ENCODE measurements at regions not wholly inside any gene's neighbourhood (a gene's known extent, or its start where the extent isn't known, plus 50 kb on each side); places are given as distances from the start of the nearest gene placed in this dataset.
"Not testable (repeated sequence)": the region's sequence is repeated elsewhere in the genome, so short reads cannot be mapped to it uniquely, and the experiment has no call there.

DNA sequence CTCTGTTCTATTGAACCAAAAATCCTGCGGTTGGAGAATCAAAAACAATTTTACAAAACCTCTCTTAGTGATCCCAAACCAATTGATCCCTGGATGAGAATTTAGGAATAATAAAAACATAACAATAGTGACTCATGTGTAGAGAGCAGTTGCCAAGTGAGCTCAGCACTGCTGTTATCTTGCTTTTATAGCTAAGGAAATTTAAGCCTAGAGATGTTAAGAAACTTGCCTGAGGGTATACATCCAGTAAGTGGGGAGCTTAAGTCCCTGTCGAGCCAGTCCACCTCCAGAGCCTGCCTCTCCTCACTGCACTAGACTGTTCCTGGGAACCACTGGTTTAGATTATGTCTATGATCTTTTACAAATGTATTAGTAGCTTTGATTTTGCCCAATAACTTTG lies 358.4 kb upstream of the LMCD1 start:
- DNase-seq (ENCODE audit: low read depth), result no peak

DNA sequence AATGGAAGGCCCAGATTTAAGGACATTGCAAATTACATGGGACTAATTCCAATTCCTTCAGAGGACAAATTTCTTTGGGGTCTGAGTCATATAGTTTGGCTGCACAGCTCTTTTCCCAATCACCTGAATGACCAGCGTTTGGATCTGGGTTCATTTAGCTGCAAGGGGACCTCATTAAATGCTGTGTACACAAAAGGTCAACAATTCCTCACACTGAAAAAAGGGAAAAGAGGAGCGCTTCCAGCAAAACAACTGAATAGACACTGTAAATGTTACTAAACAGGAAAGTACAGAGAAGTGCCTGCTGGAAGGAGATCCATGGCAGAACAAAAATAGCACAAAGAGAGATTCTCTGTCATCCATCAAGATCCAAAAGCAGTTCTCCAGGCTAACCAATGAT lies 356.0 kb upstream of the LMCD1 start:
- no peak for DNase-seq (ENCODE audit: low read depth)

DNA sequence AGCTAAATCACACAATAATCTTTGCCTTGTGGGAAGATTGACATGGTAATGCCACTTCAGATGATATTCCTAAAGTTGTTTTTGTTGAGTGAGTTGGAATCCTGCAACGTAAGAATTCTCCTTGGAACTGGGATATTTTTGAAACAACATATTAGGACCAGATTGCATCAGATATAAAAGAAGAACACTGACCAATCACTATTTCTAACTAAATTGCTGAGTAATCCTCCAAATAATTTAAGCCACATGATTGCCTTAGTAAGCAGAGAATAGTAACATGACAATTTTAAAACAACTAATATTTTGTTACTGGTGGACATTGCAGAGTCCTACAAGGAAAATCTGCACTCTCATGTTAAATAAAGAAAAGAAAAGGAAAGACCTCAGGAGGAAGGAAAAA lies 353.9 kb upstream of the LMCD1 start:
- DNase-seq (ENCODE audit: low read depth), result no peak

DNA sequence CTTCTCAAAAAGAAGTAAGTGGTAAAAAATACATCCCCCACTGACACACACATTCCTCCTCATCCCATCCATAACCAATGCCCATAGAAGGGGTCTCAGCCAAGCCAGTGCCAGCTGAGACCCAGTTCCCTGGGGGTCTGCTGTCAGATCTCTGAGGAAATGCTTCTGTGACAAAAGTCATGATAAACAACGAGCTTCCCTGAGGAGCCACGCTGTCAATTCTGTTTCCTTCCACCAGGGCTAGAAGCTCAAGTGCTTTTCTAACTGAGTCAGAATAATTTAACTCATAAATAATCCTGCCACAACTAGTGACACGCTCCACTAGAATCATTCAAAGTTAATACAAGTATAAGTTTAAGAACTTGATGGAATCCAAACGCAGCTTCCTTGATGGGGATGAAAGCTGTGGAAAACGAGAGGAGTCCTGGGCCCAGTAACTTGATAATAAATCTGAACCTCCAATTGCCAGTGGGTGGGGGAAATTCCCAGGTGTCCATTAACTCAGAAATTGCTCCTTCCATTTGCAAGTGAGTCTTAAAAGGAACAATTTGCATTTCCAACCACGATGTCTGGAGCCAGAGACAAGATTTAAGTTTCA lies 348.7 kb upstream of the LMCD1 start:
- no peak for DNase-seq (ENCODE audit: low read depth)

DNA sequence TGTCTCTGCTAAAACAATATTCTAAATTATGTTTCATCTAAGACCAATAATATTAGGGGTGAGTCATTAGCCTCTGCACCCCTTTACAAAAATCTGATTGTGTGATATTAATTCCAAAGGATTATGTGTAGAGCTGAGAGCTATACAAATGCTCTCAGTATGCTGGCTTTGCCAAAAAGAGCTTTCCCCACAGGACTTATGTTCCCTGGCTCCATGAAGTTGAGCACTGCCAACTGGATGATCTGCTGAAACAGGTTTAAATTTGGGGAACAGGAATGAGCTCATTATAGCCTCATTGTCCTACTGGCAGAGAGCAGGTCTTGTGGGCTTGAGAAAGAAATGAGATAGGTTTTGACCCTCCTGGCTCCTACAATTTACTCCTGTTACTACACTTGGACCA lies 347.8 kb upstream of the LMCD1 start:
- DNase-seq (ENCODE audit: low read depth), result no peak

DNA sequence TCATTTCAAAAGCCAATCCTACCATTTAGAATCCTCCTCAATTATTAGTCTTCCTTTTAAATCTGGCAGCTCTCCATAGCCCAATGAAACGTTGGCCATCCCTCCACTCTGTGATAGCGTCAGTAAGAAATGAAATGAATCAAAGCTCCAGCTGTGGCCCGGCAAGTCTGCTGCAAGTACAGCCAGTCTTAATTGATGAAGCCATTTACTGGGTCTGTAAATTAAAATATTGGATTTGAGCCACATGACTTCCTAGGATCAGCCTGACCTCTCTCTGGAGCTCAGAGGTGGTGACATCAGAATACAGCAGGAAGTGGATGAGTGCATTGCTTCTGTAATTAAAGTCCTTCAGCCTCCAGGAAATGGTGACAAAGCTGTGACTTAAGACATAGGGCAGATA lies 347.0 kb upstream of the LMCD1 start:
- no peak for DNase-seq (ENCODE audit: low read depth)

DNA sequence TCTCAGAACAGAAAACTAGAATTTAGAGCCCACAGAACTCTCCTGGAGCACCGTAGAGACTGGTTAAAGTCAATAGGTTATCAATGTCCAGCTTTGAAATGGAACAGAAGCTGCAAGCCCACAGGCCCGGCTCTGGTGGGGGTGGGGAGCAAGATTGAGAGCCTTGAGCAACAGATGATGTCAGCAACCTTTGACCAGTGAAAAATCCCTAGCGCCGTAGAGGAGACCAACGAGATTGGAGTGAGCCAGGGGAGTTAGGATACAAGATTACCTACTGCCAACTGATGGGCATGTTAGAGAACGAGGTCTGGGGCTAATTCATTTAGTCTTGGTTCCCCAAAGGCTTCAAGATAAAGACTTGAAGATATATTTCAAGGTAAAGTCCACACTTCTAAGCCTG lies 345.5 kb upstream of the LMCD1 start:
- DNase-seq (ENCODE audit: low read depth), result no peak

DNA sequence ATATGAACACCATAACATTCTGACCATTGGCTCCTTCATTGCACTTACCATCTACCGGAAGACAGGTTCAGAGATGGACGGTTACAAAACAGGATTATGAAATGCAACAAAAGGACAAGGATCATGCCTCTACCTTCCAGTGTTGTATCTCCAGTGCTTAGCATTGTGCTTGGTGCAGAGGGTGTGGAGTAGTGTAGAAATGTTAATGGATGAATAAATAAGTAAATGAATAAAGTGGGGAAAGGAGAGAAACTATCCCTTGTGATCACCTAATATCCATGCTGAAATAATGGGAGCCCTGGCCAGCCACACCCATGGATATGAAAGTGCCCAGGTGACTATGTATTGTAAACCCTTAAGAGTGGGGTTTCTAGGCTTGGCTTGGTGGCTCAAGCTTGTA lies 344.8 kb upstream of the LMCD1 start:
- no peak for DNase-seq (ENCODE audit: low read depth)

DNA sequence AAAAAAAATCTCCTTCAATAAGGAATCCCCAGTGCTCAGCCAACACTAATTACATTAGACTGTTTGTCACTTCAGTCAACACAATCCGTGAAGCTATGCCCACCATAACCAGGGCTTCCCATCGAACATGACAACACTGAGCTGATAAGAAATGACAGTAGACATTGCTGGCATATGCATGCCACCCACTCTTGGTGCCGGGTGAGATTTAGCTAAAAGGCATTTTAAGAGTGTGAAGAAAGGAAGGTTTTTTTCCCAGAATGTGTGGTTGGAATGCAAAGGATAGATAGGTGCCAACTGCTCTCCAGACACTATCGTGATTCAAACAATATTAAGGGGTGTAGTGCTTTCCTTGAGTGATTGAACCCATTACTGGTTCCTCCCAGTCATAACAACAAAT lies 344.0 kb upstream of the LMCD1 start:
- DNase-seq (ENCODE audit: low read depth), result no peak

DNA sequence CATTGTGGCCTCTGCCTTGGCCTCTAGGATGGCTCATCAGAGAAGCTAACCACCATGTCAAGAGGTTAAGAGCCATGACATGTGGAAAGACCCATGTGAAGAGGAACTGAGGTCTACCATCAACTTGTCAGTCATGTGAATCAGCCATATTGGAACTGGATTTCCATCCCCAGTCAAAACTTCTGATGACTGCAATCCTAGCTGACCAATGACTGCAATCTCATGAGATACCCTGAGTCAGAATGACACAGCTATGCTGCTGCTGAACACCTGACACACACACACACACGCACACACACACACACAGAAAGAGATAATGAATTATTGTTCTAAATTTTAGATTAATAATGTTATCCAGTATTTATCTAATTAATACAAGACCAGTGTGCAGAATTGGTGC lies 337.5 kb upstream of the LMCD1 start:
- no peak for DNase-seq (ENCODE audit: low read depth)

DNA sequence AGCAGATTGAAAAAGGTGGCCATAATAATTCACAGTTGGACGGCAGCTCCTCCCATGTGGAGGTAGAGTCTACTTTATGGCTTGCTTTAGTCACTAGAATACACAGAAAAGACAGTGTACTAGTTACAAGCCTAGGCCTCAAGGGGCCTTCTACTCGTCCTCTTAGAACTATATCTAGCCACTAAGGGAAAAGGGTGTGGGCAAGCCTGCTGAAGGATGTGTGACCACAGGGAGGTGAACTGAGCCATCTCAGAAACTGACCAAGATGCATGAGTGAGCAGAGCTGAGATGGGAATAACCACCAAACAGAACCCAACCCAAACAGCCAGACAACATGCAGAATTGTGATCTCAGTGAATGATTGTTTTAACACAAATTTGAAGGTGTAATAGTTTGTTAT lies 335.6 kb upstream of the LMCD1 start:
- DNase-seq (ENCODE audit: low read depth), result no peak

DNA sequence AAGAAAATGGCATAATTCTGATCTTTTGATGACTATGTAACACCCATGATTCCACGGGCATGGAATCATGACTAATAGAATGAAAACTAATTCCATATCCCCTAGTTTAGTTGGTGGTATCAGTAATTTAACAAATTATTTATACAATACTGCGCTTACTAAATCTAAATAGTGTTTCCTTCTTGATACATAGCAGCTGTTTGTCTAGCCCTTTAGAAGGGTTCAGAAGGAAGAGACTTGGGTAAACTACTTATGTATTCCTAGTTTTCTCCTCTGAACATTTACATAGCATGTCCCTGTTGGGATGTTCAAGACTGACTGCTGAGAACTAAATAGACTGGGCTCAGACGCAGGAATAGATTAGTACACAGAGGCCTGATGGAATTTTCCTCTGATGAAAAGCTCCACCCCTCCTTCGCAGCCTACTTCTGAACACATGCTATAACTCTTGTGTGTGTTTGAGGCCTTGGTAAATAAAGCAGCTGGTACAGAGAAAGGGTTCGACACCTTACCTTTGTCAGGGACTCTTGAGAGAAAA lies 330.6 kb upstream of the LMCD1 start:
- no peak for DNase-seq (ENCODE audit: low read depth)

DNA sequence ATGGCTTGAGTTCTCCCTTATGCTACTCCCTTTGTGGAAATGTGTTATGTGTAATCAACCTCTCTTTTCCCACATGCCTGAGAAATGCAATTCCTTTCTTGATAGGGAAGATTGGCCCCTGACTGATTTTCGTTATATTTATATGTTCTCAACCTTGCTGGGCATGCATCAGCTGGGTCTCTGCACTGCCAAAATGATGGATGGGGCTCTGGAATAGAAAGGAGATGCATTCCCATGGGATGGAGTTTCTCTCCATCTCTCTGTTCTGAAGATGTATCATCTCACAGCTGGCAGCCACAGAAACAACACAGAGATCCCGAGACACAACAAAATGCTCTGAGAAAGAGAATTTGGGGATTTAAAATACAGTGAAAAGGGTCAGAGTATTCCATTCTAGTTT lies 327.7 kb upstream of the LMCD1 start:
- no peak for DNase-seq (ENCODE audit: low read depth)

DNA sequence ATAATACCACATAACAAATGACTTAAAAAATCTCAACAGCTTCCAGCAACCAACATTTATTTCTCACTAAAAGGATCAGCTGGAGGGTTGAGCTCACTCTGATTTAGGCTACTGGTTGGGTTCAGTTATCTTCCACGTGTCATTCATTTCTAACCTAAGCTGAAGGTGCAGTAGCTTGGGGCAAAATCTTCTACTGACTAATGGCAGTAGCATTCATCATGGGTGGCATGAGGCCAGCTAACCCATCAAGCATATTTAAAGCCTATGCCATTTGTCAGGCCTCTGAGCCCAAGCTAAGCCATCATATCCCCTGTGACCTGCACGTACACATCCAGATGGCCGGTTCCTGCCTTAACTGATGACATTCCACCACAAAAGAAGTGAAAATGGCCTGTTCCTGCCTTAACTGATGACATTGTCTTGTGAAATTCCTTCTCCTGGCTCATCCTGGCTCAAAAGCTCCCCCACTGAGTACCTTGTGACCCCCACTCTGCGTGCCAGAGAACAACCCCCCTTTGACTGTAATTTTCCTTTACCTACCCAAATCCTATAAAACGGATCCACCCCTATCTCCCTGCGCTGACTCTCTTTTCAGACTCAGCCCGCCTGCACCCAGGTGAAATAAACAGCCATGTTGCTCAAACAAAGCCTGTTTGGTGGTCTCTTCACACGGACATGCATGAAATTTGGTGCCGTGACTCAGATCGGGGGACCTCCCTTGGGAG lies 324.7 kb upstream of the LMCD1 start:
- DNase-seq (ENCODE audit: low read depth), result not testable (repeated sequence)

DNA sequence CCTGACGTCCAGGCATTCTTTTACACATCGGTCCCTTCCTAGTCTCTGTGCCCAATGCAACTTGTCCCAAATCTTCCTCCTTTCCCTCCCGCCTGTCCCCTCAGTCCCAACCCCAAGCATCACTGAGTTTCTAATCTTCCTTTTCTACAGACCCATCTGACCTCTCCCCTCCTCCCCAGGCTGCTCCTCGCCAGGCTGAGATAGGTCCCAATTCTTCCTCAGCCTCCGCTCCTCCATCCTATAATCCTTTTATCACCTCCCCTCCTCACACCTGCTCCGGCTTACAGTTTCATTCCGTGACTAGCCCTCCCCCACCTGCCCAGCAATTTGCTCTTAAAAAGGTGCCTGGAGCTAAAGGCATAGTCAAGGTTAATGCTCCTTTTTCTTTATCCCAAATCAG lies 323.1 kb upstream of the LMCD1 start:
- DNase-seq (ENCODE audit: low read depth), result not testable (repeated sequence)

DNA sequence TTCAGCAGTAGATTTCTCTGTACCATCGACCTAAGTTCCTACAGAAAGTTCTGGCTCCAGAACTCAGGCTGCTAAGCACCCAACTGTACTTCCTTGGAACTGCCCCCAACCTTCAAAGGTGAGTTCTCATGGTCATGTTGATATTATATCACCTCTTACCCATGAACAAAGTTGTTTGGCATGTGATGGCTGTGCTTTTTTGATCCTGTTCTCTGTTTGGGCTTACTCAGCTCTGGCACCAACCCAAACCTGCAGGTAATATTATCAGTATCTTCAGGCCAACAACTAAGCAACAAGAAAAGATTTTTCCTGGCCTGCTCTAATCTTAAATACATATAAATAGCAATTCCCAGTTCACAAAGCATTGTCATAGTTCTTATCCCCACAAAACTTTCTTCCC lies 318.7 kb upstream of the LMCD1 start:
- no peak for DNase-seq (ENCODE audit: low read depth)

DNA sequence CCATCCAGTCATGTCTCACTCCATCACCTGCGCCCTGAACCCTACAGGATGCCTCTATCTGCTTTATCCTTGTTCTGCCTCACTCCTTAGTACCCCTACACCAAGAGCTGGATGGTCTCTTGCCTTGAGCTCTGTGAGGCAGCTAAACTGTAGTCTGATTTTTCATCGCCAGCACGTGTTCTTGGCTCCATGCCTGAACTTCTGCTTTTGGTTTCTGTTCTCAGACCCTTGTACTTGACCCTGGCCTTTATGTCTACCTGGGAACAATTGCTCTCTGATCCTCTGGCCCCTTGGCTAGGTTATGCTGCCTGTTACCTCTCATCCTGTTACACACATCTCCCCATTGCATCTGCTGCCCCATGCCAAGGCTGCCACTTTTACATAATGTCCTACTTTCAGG lies 318.0 kb upstream of the LMCD1 start:
- DNase-seq (ENCODE audit: low read depth), result no peak

DNA sequence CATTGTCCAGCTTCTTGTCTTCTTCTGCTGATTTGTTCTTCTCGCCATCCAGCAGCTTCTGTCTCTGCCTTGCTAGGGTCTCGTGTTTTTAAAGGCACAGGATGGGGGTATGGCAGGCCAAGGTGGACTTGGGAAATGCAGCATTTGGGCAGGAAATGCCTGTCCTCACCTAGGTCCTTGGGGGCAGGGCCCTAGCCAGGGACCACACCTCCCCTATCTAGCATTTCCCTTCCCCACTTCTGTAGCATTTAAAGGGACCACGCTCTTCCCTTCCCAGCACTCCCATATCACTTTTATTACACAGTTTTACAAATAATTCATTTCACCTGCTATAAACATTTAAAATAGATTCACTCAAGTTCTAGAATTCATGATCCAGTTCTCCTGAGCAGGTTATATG lies 315.4 kb upstream of the LMCD1 start:
- DNase-seq (ENCODE audit: low read depth), result no peak

DNA sequence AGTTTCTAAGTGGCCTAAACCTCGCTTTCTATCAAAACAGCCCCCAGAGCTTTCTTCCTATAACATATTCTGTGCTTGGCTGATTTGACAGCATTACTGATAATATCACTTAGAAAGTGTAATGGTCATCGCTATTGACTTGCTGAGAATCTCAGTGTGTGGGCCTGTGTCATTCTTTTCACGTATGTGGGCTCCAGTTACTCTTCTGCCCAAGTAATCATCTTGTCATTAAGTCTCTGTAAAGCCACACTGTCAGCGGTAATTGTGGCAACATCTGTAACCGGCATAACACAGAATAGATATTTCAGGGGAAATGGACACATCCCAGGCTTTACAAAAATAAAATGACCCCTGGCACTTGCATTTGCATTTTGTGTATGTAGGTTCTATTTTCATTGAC lies 313.6 kb upstream of the LMCD1 start:
- DNase-seq (ENCODE audit: low read depth), result no peak

DNA sequence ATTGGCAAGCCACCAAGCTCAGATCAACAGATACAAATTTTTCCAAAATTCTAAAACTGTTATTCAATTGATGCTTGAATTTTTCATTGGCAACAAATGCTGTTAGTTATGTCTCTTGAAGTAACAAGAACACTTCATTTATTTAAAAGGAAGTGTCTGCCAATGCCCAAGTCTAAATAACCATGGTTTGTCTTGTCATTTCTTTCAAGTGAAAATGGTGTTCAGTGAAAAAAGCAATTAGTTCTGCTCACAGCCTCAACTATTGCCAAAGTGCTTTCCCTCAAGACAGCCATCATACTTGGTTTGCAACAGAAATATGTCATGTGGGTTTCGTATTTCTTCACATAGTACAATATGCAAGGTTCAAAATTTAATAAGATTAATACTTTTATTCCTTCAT lies 312.6 kb upstream of the LMCD1 start:
- DNase-seq (ENCODE audit: low read depth), result no peak

DNA sequence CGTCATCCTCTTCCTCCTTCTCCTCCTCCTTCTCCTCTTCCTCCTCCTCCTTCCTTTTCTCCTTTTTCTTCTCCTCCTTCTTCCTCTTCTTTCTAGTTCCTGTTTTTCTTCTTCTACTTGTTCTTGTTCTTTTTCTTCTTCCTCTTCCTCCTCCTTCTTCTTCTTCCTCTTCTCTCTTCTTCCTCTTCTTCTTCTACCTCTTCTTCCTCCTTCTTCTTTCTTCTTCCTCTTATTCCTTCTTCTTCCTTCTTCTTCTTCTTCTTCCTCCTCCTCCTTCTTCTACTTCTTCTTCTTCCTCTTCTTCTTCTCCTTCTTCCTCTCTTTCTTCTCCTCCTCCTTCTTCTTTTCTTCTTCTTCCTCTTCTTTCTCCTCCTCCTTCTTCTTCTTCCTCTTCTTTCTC lies 310.2 kb upstream of the LMCD1 start:
- no peak for DNase-seq (ENCODE audit: low read depth)

DNA sequence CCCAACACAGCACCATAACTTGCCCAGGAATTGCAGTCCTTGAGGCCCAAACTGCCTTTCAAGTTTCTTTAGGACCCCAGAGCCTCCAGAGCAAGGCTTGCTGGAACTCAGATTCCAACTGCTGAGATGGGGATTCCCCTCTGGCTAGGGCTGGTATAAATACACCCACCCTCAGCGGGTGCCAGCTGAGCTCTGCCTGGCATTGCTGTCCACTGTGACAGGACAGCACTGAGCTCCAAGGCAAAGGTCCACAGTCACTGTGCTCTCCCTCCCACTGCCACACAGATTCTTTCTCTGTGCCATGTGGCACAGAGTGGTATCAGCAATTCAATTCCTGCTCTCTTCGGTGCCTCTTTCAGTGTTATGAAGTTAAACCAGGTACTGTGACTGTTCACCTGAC lies 304.2 kb upstream of the LMCD1 start:
- DNase-seq (ENCODE audit: low read depth), result no peak

DNA sequence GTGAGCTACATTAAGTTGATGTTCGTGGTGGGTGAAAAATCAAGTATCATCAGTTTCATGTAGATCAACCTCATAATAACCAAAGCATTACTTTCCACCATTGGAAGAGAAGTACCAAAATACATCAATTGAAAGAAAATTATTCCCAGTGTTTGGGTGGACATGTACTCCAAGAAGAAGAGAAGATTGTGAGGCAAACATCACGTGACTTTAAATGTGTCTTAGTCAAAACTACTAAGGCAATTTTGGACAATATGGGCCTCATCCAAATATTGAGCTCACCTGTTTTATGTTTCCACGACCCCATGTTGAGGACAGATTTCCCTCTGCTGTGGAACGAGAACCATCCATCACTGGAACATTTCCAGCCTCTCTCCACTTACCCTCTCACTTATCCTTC lies 303.0 kb upstream of the LMCD1 start:
- no peak for DNase-seq (ENCODE audit: low read depth)

DNA sequence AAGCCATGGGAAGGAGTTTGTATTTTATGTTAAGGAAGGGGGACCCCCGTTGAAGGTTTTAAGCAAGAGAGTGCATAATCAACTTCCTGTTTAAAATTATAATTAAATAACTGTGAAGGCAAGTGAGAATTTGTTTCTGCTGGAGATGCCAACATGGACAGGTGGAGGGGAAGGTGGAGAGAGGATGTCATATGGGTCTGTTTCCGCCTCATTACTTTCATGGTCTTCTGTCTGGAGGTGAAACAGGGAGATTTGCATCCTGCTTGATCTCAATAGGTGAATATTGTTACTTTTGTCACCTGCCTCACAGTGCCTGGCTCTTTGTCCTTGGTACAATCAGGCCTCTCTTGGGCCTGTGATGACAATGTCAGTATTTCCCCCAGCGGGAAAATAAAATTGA lies 300.6 kb upstream of the LMCD1 start:
- DNase-seq (ENCODE audit: low read depth), result no peak
